ENCODE measurements at regions not wholly inside any gene's neighbourhood (a gene's known extent, or its start where the extent isn't known, plus 50 kb on each side); places are given as distances from the start of the nearest gene placed in this dataset.

DNA sequence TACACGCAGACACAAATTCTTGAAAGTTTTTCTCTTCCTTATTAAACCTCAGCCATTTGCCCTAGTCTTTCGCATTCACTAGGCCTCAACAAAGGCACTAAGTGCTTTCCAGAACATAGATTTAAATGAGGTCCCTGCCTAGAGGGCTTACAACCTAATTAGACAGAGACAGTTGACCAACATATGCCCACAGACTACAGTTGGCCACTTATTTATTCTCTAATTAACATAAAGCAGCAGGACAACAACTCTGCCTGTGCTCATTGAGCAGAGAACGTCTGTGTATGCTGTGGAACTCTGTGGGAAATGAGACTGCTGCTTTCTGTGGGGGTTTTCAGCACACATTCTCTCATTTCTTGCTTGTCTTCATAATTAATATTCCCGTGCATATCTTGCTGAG, 303.0 kb upstream of the TACR3 start:
- POLR2A ChIA-PET, result no interaction called here
- no peak for ATAC-seq
- Histone ChIP-seq H3K27me3 (ENCODE audit: insufficient read depth, low read length) (no peaks in the 10 kb centered on the region), H3K27ac (ENCODE audit: low read depth, low read length) (no peak overlapping the region), H3K4me3 (replicated peaks in 1 of 2; ENCODE audit: low read depth in 1 of 2, low read length in 2 of 2) (no peak overlapping the region), H3K36me3 (ENCODE audit: control insufficient read depth in 1 of 2, insufficient read depth in 2 of 2, low read length in 2 of 2) (no peaks in the 10 kb centered on the region), H3K9me3 (ENCODE audit: control insufficient read depth in 1 of 2, insufficient read depth in 1 of 2, low read depth in 1 of 2, low read length in 2 of 2) (no peaks in the 10 kb centered on the region), H2AFZ (ENCODE audit: low read depth, low read length, poor library complexity, severe bottlenecking) (no peak overlapping the region), H3K9me2 (ENCODE audit: insufficient read depth) (no peaks in the 10 kb centered on the region), H3K4me1 (ENCODE audit: control insufficient read depth in 1 of 2, insufficient read depth in 2 of 2, low read length in 2 of 2) (no peaks in the 10 kb centered on the region), H3K9ac (ENCODE audit: low read length) (no peak overlapping the region), H3K4me2 (ENCODE audit: low read length) (no peak overlapping the region), H3K79me2 (ENCODE audit: insufficient read depth, low read length) (no peaks in the 10 kb centered on the region), H4K20me1 (ENCODE audit: insufficient read depth) (no peaks in the 10 kb centered on the region)
- intact Hi-C loops (cut with micrococcal nuclease), result no loop called here
- CTCF ChIA-PET, result no interaction called here
- no peak for DNase-seq (ENCODE audit: low read depth, low spot score)
- BruUV-seq (replicated peaks), result no TSS peak
- no peak for TF ChIP-seq ZFX (IDR thresholded peaks at IDR 0.05)
- TF ChIP-seq, protein P1, sequence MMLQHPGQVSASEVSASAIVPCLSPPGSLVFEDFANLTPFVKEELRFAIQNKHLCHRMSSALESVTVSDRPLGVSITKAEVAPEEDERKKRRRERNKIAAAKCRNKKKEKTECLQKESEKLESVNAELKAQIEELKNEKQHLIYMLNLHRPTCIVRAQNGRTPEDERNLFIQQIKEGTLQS (IDR thresholded peaks at IDR 0.05), result no peak
- TF ChIP-seq TCF7L2 (IDR thresholded peaks at IDR 0.05; ENCODE audit: borderline replicate concordance, extremely low read depth, insufficient read depth, insufficient read length), result no peak
- no peak for TF ChIP-seq CBX3 (IDR thresholded peaks at IDR 0.05; ENCODE audit: low read depth)
- no peak for TF ChIP-seq EGR1 (IDR thresholded peaks at IDR 0.05; ENCODE audit: low read depth)
- no peak for TF ChIP-seq POLR2A (IDR thresholded peaks at IDR 0.05; ENCODE audit: borderline replicate concordance, extremely low read depth, insufficient read depth, insufficient read length)
- RAD21 ChIA-PET (ENCODE audit: low non-redundant PET in 1 of 2, low total read pairs in 2 of 2, uncharacterized antibody in 2 of 2, unreplicated experiment in 2 of 2), result no interaction called here

DNA sequence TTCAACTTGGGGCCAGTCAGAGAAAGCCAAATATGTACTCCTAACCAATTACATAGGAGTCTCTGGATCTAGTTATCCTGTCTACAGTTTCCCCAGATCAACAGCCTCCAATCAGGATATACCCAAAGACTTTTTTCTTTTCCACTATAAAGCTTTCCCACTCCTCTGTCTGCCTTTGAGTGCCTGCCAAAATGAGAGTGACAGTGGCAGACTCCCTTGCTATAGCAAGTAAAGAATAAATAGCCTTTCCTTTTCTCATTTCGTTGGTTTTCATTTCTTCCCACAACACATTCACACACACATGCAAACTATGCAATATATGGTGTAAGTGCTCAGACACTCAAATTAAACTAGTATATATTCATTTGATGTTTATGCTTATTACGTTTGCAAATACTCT, 302.4 kb upstream of the TACR3 start:
- CTCF ChIA-PET, result no interaction called here
- intact Hi-C loops (cut with micrococcal nuclease), result no loop called here

More for the DNA sequence above, 302.4 kb upstream of the TACR3 start:
- H4K20me1 ChIP-seq (ENCODE audit: insufficient read depth), result no peaks in the 10 kb centered on the region
- no peak overlapping the region for H3K9ac ChIP-seq (ENCODE audit: low read length)
- no peaks in the 10 kb centered on the region for H3K9me2 ChIP-seq (ENCODE audit: insufficient read depth)
- H3K27ac ChIP-seq (ENCODE audit: low read depth, low read length), result no peak overlapping the region
- no peak overlapping the region for H3K4me3 ChIP-seq (replicated peaks in 1 of 2; ENCODE audit: low read depth in 1 of 2, low read length in 2 of 2)
- DNase-seq (ENCODE audit: low read depth, low spot score), result no peak
- POLR2A ChIA-PET, result no interaction called here
- H3K4me2 ChIP-seq (ENCODE audit: low read length), result no peak overlapping the region
- no peaks in the 10 kb centered on the region for H3K27me3 ChIP-seq (ENCODE audit: insufficient read depth, low read length)
- H3K4me1 ChIP-seq (ENCODE audit: control insufficient read depth in 1 of 2, insufficient read depth in 2 of 2, low read length in 2 of 2), result no peaks in the 10 kb centered on the region
- TF ChIP-seq FOSL1 (IDR thresholded peaks at IDR 0.05; ENCODE audit: low read depth), result no peak
- no peak for TF ChIP-seq JUND (IDR thresholded peaks at IDR 0.05)
- no peaks in the 10 kb centered on the region for H3K79me2 ChIP-seq (ENCODE audit: insufficient read depth, low read length)
- BruUV-seq (replicated peaks), result no TSS peak
- H2AFZ ChIP-seq (ENCODE audit: low read depth, low read length, poor library complexity, severe bottlenecking), result no peak overlapping the region
- RAD21 ChIA-PET (ENCODE audit: low non-redundant PET in 1 of 2, low total read pairs in 2 of 2, uncharacterized antibody in 2 of 2, unreplicated experiment in 2 of 2), result no interaction called here
- no peak for ATAC-seq
- no peaks in the 10 kb centered on the region for H3K9me3 ChIP-seq (ENCODE audit: control insufficient read depth in 1 of 2, insufficient read depth in 1 of 2, low read depth in 1 of 2, low read length in 2 of 2)
- H3K36me3 ChIP-seq (ENCODE audit: control insufficient read depth in 1 of 2, insufficient read depth in 2 of 2, low read length in 2 of 2), result no peaks in the 10 kb centered on the region
